HG03378 (cell line): ENCODE measurements at regions not wholly inside any gene's neighbourhood (a gene's known extent, or its start where the extent isn't known, plus 50 kb on each side); places are given as distances from the start of the nearest gene placed in this dataset.
"Not testable (repeated sequence)": the region's sequence is repeated elsewhere in the genome, so short reads cannot be mapped to it uniquely, and the experiment has no call there.

Experiments used
- ATAC-seq: cut with Tn5 transposase; IDR thresholded peaks from one replicate; pipeline ENCODE4 v1.9.1; 2021; ENCODE audit warnings: mild to moderate bottlenecking, moderate library complexity; ENCODE audit not compliant: unreplicated experiment

DNA sequence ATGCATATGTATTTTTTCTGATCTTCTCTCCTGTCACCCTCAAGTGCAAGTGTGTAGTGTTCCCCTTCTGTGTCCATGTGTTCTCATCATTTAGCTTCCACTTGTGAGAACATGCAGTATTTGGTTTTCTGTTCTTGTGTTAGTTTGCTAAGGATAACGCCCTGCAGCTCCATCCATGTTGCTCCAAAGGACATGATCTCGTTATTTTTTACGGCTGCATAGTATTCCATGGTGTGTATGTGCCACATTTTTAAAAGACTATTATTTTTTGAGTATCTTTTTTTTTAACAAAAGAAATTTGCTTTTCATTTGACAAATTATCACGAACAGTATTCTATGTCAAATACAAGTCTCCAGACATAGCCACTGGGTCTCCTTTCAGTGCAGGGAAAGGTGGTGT, 110.1 kb upstream of the ZNF746 start:
- ATAC-seq = no peak

DNA sequence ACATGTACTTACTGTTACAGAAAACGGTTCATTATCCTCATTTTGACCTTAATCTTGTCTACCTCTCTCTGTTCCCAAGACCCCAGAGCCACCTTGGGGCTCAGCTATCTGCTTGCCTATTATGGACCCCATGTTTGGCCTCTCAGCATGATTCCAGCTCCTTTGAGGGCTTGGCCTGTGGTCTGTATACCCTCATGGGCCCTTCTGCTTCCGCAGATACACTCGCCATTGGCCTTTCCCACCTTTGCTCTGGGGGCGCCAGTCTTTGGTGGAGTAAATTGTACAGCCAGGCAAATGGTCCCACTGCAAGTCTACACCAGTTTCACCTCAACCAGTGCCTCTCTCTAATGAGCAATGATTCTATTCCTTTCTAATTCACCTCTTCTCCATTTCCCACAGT, 109.2 kb upstream of the ZNF746 start:
- no peak for ATAC-seq

DNA sequence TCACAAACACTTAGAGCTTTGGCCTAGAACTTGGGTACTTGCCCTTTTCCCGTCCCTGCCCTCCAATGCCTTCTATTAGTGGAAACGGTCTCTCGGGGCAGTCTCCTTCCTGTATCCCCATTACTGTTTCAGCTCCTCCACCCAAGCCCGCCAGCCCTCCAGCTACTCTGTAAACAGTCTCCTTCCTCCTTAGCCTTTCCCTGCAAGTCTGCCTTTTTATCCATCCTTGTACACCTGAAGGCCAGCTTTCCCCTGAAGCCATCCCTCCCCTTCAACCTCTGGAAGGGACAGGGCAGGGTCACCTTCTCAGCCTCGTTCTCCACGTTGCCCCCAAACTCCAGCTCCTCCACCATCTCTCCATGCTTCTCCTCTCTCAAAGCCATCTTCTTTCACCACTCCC, 108.1 kb upstream of the ZNF746 start:
- no peak for ATAC-seq

DNA sequence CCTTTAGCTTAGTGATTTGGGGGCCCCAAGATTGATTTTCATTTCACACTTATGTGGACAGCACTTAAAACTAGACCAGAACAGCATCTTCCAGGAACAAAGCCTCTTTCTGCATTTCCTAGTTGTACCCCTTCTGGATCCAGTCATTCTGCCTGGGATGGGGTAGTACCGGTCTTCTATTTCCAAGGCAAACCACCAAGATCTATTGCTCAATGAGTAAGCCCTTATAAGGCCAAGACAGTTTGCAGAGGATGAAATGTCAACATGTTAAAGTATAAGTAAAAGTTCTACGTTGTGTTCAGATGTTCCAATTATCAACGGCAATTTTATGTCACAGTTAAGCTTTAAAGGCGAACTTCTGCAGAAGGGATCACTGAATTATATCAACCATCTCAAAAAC, 106.9 kb upstream of the ZNF746 start:
- ATAC-seq = no peak

DNA sequence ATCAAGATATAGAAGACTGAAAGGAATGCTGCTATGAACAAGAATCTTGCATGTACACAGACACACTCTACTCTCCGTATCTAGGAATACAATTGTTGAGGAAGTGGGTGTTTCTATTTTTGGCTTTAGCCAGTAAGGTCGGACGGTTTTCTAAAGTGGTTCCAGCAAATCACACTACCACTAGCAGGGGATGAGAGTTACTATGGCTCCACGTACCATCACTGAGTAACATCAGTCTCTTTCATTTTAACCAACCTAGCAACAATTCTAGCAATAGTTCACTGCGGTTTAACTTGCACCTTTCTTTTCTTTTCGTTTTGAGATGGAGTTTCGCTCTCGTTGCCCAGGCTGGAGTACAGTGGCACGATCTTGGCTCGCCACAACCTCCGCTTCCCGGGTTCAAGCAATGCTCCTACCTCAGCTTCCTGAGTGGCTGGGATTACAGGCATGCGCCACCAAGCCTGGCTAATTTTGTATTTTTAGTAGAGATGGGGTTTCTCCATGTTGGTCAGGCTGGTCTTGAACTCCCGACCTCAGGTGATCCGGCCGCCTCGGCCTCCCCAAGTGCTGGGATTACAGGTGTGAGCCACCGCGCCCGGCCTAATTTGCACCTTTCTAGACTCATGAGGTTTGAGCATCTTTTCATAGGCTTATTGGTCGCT, 103.2 kb upstream of the ZNF746 start:
- ATAC-seq = peak; percentile 98

DNA sequence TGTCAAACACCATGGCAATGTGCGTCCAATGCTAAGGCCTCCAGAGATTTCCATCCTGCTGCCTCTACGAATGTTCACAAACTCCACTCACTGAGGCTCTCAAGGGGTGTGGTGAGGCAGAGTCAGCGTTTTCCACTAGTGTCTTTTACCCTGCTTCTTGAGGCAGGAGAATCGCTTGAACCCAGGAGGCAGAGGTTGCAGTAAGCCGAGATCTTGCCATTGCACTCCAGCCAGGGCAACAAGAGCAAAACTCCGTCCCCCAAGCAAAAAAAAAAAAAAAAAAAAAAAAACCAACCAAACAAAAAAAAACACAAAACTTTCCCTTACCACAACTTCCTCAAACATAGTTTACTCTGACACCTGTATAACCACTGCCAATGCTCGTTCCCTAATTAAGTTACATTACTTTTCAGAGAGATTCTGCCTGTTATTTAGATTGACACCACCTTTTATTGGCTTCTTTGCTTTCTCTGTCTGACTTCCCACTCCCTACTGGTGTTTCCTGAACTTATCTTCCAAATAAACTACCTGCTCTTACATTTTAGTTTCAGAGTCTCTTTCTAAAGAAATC, 102.1 kb upstream of the ZNF746 start:
- ATAC-seq = peak; percentile 41

DNA sequence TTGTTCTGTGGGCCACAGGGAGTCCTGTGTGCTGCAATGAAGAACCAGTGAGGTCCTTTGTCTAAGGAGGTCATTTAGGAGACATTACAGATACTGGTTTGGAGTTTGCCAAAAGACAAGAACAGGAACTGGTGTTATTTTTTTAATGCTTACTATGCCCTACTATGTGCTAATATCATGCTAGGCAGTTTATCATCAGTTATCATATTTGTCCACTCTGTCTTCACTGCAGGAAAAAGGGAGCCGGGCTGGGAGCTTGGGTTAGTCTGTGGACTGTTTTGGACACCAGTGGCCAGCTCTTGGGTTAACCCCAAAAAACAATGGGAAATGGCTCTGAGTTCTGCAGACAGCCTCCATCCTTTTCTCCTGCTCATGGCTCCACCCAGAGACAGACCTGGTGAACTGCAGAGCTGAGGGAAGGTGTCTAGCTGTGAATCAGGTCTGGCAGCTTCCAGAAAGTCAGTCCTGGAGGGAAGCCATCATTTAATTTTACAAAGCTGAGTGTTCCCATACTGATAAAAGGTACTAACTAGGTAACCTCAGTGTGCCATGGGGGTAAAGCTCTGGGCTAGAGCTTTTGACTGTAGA, 101.2 kb upstream of the ZNF746 start:
- no peak for ATAC-seq

DNA sequence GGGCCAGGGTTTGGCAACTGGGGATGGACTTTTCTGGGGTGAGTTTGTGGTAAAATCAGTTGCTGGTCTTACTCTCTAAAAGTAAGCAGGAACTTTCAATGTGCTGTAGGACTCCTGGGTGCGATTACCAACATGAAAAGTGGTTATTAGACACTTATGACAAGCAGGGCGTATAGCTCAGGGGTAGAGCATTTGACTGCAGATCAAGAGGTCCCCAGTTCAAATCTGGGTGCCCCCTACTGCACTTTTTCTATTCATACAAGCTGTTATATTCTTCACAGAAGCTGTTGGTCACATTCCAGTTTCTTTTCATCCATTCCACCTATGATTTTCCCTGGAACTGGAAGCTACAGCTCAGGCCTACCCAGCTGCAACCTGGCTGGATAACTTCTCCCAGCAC, 100.2 kb upstream of the ZNF746 start:
- not testable (repeated sequence) for ATAC-seq

DNA sequence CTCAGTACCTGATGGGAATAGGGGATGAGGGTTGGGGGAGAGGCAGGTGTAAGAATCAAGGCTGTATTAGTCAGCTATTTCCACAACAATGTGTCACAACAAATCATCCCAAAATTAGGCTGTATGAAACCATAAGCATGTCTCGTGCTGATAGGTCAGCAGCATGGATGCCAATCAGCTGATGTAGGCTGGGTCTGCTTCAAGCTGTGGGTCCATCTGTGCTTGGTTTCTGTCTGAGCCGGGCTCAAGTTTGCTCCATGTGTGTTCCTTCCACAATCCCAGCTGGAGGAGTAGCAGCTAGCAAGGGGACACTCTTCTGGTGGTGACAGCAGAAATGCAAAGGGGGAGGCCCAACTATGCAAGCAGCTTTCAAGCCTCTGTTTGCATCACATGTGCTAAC, 97.9 kb upstream of the ZNF746 start:
- no peak for ATAC-seq

DNA sequence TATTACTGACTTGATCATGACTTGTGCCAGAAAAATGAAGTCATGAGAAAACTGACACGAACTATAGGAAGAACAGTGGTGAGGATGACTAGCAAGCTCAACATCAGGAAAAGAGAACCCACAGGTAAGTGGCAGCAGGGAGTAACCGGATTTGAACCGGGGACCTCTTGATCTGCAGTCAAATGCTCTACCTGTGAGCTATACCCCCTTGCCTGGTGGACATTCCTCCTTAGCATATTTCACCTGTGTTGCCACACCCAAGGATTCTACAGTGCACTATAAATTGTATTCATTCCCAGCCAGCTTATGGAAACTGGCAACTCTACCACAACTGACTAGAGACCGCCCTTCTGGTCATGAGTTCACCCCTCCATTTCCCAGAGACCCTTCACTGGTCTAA, 97.5 kb upstream of the ZNF746 start:
- no peak for ATAC-seq

DNA sequence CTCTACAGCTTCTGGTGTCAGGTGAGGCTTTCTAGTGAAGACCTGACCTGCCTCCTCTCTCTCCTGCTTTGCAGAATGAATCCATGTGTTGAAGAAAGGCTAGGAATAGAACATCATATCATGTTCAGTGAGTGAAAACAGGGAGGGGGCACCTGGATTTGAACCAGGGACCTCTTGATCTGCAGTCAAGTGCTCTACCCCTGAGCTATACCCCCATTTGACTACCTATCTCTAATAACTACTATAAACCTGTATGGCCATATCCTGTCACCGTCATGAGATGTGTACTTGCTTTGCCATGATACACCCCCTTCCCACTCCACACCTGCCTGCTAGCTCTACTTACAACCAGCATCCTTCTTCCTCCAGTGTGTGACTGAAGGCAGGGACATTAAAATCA, 91.3 kb upstream of the ZNF746 start:
- no peak for ATAC-seq

DNA sequence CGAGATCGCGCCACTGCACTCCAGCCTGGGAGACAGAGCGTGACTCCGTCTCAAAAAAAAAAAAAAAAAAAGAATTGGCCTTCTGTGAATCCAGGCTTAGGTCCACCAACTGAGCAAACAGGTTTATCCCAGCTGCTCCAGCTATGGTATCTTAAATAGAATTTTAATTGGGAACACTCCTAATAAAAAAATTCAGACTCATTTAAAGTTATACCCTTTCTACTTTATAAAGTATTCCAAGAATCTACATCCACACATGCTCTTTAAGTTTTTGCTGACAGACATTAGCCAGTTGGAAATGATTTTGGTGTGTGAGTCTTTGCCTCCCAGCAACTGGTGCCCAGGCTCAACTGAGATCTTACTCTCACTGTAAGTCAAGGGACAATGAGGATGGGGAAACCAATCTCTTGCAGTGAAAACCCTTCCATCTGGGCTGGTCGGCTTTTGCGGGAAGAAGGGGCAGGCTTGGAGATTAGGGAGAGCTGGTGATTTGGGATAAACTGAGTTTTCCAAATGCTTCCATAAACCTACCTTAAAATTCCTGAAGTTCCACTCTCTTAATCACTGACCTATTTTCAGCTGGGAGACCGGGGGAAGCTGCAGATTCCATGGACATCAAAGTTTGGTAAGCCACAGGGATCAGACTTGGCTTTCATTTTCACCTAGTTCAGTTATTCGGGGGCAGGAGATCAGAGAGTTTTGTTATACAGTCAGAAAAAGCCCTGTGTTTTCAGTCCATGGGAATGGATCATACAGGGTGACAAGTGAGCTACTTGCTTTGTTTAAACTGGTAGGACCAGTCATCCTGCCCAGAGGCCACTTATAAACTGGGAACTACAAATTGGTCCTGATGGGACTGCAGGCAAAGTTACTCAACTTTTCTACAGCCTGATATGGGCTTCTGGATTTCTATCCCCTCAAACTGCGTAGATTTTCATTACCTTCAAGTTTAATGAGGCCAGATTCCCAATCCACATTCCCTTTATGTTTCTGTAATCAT, 89.3 kb upstream of the ZNF746 start:
- ATAC-seq = no peak

DNA sequence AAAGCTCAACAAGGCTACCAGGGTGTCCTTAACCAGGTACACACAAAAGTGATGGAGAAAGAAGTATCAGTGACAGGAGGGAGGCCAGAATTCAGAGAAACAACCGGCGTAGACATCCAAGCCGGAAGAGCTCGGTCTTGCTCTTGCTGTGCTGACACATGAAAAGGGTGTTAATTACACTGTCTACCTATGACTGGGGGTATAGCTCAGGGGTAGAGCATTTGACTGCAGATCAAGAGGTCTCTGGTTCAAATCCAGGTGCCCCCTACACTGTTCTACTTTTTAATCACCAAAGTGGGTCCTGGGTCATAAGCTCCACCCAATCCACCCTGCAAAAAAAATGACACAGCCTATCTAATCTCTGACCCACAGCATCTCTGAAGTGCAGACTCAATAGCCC, 86.9 kb upstream of the ZNF746 start:
- ATAC-seq = no peak

DNA sequence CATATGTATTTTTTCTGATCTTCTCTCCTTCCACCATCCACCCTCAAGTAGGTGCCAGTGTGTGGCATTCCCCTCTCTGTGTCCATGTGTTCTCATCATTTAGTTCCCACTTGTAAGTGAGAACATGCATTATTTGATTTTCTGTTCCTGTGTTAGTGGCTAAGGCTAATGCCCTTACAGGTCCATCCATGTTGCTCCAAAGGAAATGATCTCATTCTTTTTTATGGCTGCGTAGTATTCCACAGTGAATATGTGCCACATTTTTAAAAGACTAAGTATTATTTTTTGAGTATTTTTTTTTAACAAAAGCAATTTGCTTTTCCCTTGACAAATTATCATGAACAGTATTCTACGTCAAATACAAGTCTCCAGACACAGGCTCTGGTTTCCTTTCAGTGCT, 86.4 kb upstream of the ZNF746 start:
- no peak for ATAC-seq

DNA sequence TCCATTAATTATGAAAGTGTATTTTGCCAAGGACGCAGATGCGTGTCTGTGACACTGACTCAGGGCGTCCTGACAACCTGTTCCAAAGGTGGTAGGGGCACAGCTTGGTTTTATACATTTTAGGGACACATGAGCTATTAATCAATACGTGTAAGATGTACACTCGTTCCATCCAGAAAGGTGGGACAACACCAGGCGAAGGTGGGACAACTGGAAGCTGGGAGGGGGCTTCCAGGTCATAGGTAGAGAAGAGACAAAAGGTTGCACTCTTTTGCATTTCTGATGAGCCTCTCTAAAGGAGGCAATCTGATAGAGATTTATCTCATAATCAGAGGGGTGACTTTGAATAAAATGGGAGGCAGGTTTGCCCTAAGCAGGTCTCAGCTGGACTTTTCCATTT, 82.7 kb upstream of the ZNF746 start:
- no peak for ATAC-seq

DNA sequence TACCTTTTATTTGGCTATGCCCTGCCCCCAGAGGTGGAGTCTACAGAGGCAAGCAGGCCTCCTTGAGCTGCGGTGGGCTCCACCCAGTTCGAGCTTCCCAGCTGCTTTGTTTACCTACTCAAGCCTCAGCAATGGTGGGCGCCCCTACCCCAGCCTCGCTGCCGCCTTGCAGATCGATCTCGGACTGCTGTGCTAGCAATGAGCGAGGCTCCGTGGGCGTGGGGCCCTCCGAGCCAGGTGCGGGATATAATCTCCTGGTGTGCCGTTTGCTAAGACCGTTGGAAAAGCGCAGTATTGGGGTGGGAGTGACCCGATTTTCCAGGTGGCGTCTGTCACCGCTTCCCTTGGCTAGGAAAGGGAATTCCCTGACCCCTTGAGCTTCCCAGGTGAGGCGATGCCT, 81.8 kb upstream of the ZNF746 start:
- ATAC-seq = not testable (repeated sequence)

DNA sequence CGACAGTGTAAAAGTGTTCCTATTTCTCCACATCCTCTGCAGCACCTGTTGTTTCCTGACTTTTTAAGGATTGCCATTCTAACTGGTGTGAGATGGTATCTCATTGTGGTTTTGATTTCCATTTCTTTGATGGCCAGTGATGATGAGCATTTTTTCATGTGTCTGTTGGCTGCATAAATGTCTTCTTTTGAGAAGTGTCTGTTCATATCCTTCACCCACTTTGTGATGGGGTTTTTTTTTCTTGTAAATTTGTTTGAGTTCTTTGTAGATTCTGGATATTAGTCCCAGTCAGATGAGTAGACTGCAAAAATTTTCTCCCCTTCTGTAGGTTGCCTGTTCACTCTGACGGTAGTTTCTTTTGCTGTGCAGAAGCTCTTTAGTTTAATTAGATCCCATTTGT, 76.8 kb upstream of the ZNF746 start:
- not testable (repeated sequence) for ATAC-seq

DNA sequence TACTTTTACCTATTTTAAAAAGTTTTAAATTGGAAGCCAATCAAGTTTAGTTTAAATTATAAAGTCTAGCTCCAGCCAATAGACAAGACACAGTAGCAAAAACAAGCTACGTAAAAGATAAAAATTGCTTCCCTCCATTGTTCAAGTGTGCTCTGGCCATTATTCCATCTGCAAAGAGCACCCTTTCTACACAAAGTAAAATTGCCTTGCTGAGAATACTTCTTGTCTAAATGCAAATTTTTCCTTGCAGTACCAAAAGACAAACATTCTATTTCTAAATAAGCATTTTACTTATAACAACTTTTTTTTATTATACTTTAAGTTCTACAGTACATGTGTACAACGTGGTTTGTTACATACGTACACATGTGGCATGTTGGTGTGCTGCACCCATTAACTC, 75.9 kb upstream of the ZNF746 start:
- ATAC-seq = no peak

DNA sequence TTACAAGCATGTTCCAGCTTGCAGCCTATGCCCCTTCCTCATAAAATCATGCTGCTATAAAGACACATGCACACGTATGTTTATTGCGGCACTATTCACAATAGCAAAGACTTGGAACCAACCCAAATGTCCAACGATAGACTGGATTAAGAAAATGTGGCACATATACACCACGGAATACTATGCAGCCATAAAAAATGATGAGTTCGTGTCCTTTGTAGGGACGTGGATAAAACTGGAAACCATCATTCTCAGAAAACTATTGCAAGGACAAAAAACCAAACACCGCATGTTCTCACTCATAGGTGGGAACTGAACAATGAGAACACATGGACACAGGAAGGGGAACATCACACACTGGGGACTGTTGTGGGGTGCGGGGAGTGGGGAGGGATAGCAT, 75.3 kb upstream of the ZNF746 start:
- ATAC-seq = not testable (repeated sequence)

DNA sequence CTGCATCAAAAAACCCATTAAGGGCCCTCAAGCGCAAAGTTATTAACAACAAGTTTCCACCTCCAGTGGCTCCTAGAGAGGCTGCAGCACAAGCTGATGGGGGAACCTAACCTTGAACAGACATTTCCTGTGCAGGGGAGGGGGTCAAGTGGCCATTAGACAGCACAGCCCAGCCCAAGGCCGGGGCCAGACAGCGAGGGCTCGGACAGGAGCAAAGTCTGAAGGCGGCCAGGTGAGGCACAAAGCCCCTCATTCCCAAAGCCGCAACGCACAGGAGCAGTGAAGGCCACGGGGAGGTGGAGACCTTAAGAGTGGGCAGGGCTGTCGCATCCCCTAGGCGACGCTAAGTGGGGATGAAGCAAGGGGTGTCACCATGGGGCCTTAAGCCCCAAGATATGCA, 73.2 kb upstream of the ZNF746 start:
- ATAC-seq = no peak

DNA sequence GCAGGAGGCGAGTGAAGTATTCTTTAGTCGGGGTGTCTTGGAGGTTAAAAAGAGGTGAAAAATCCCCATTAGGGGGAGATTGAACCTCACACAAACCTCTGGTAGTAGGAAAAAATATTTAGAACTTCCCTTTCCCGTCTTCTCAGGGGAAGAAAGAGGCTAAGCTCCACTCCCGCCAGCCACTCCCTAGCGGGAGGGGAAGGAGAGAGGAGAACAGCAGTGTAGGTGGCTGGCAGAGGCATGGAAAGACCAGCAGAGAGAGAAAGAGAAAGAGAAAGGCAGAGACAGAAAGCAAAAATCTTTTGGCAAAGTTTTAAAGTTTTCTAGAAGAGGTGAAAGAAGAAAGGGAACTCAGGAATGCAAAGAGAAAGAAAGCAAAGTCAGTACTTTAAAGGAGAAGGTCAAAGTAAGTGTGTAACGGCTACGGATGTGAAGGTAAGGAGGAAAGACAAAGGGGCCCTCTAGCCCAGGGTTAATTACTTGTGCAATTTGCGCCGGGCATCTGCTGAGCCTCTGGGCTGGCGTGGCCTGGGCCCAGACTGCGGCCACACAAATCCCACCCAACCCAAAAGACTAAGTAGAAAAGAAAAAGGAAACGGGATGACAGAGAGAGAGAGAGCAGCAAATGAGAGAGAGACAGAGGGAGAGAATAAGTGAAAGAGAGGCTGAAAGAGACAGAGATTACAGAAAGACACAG, 72.3 kb upstream of the ZNF746 start:
- no peak for ATAC-seq
